Astrocyte of the cerebellum (primary cell): ENCODE measurements at regions not wholly inside any gene's neighbourhood (a gene's known extent, or its start where the extent isn't known, plus 50 kb on each side); places are given as distances from the start of the nearest gene placed in this dataset.
"Not testable (repeated sequence)": the region's sequence is repeated elsewhere in the genome, so short reads cannot be mapped to it uniquely, and the experiment has no call there.

Source experiments
- DNase-seq: peaks from one replicate; pipeline ENCODE4 v3.0.0-alpha.2; 2011; ENCODE audit warnings: low read depth
- H3K4me3 ChIP-seq: 2 replicates; pipeline ENCODE4 v1.5.1; 2011; ENCODE audit warnings: mild to moderate bottlenecking, low read depth, low read length, moderate library complexity
- CTCF ChIP-seq: IDR thresholded peaks from 2 replicates; pipeline ENCODE4 v1.5.1; 2012; ENCODE audit warnings: low read length, low read depth, moderate library complexity, mild to moderate bottlenecking; ENCODE audit errors: missing control alignments
- in situ Hi-C: cut with HindIII; loops from 2 replicates; pipeline ENCODE4 v1.10.0; 2017; ENCODE audit warnings: low sequenced_read_pairs

DNA sequence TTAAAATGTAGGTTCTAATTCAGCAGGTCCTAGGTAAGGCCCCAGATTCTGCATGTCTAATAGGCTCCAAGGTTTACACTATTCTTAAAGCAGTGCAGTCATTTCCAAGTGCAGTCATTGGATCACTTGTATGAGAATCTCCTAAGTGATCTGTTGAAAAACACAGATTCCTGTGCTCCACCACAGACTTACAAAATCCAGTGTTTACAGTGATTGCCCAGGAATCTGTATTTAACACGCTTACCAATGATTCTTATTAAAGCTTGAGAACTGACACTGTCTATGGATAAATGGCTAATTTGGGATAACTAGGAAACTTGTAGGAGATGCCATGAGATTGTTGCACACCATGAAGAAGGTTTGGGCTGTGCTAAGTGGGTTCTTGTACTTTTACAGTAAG is 104.6 kb upstream of the PLEKHG1 start:
- in situ Hi-C loops: no loop called here
- TF ChIP-seq CTCF: no peak
- no peak overlapping the region for H3K4me3 ChIP-seq
- no peak for DNase-seq

DNA sequence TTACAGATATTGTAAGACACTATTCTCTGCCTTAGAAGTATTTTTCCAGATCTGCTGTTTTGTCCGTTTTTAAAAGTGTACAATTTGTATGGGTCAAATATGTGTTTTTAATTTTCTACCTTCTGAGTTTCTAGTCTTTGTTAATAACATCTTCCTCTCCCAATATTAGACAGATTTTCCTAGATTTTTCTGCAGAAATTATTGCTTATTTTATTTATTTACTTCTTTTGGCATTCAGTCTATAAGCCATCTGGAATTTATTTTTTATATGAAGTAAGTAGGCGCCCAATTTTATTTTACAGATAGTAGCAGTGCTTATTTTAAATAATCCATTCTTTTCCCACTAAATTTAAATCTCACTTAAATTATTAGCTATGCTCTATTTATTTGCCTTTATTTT is 103.1 kb upstream of the PLEKHG1 start:
- H3K4me3 ChIP-seq: no peak overlapping the region
- no peak for DNase-seq
- in situ Hi-C loops: no loop called here
- no peak for TF ChIP-seq CTCF

GRCh38 chr6:150499882-150500312 is 99.8 kb upstream of the PLEKHG1 start:
- TF ChIP-seq CTCF: no peak
- in situ Hi-C loops: no loop called here
- no peak overlapping the region for H3K4me3 ChIP-seq
- DNase-seq: no peak

GRCh38 chr6:150500568-150500967 is 99.1 kb upstream of the PLEKHG1 start:
- H3K4me3 ChIP-seq, in situ Hi-C loops, DNase-seq: not testable (repeated sequence)

DNA sequence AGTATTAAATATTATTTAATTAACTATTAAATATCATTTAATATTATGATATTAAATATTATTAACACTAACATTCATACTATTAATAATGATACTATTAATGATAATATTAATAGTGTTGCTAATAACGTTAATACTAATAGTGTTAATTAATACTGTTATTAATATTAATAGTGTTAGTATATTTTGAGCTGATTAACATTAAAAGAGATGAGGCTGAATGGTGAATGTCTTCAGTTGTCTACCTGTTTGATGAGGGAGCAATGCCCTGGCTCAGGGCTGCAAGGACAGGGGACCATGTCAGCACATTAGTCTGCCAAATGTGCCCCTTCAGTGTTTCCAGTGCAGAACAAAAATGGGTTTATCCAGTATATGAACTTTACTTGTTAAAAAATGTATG is 96.6 kb upstream of the PLEKHG1 start:
- in situ Hi-C loops: no loop called here
- DNase-seq: no peak
- TF ChIP-seq CTCF: no peak
- H3K4me3 ChIP-seq: no peak overlapping the region

- no peak overlapping the region for H3K4me3 ChIP-seq
- no peak for TF ChIP-seq CTCF
- DNase-seq: no peak
- in situ Hi-C loops: no loop called here
Observed at GRCh38 chr6:150503586-150504339, 95.9 kb upstream of the PLEKHG1 start.

DNA sequence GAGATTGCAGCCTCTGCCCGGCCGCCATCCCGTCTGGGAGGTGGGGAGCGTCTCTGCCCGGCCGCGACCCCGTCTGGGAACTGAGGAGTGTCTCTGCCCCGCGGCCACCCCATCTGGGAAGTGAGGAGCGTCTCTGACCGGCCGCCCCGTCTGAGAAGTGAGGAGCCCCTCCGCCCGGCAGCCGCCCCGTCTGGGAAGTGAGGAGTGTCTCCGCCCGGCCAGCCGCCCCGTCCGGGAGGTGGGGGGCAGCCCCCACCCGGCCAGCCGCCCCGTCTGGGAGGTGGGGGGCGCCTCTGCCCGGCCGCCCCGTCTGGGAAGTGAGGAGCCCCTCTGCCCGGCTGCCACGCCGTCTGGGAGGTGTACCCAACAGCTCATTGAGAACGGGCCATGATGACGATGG is 92.3 kb upstream of the PLEKHG1 start:
- in situ Hi-C loops, H3K4me3 ChIP-seq, DNase-seq: not testable (repeated sequence)

DNA sequence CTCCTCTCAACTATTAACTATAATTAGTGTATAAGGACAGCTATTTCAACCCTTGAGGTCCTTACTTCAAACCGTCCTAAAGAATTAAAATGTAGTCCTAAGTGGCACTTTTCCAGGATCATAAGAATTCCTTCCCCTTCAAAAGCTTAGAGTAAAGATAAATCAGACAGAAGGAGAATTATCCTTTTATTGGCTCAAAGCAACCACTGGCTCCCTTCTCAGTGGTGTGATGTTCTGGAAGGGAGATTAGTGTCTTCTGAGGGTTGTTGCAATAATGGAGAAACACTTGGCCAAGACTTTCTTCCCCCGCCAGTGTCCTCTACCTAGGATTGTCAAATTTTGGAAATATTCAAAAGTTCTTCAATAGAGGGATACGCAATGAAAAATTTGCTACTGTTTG is 89.1 kb upstream of the PLEKHG1 start:
- H3K4me3 ChIP-seq: no peak overlapping the region
- no peak for DNase-seq
- in situ Hi-C loops: no loop called here
- no peak for TF ChIP-seq CTCF
